Activated naive CD8-positive, alpha-beta T cell treated with anti-CD3 and anti-CD28 coated beads for 36 hours (primary cell): ENCODE measurements at regions not wholly inside any gene's neighbourhood (a gene's known extent, or its start where the extent isn't known, plus 50 kb on each side); places are given as distances from the start of the nearest gene placed in this dataset.

Experiments used
- DNase-seq: peaks from one replicate; pipeline ENCODE4 v3.0.0; 2021
- H3K27ac Mint-ChIP-seq: one replicate; pipeline ENCODE4 v1.8.0; 2022; ENCODE audit warnings: mild to moderate bottlenecking, moderate library complexity, mixed read lengths
- H3K27me3 Mint-ChIP-seq: one replicate; pipeline ENCODE4 v1.8.0; 2022; ENCODE audit warnings: mild to moderate bottlenecking, mixed read lengths
- H3K36me3 Mint-ChIP-seq: one replicate; pipeline ENCODE4 v1.8.0; 2021; ENCODE audit warnings: mild to moderate bottlenecking, mixed read lengths
- H3K4me1 Mint-ChIP-seq: one replicate; pipeline ENCODE4 v1.8.0; 2021; ENCODE audit warnings: mixed read lengths
- H3K4me3 Mint-ChIP-seq: one replicate; pipeline ENCODE4 v1.8.0; 2022; ENCODE audit warnings: mild to moderate bottlenecking, moderate library complexity, mixed read lengths
- H3K9me3 Mint-ChIP-seq: one replicate; pipeline ENCODE4 v1.8.0; 2022; ENCODE audit warnings: mixed read lengths

DNA sequence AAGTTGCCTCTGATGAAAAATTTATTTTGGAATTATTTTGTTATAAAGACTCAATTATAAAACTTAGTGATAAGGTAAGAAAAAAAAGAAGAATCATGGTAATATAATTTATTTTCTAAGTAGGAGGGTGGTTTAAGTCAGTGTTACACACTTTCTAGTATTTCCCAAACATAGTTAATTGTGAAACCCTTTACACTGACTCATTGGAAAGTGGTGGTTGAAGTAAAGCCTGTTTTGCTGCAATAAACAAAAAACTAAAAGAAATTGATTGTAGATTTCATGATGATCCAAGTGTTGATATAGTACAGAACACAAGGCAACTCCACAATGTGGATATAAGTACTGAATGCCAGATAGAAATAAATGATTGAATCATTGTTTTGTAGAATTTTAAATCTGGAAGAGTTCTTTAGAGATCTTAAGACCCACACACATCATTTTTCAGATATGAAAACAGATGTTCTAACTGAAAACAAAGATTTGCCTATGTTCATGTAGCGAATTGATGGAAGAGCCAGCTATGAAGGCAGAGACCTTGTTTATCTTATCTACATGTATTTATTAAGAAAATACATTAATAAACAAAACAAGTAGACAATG is 539.8 kb downstream of the PRELID2 start:
- DNase-seq = no peak
- Mint-ChIP-seq H3K9me3 (peaks cover 3% of the 10 kb centered on the region), H3K27ac (no peak overlapping the region), H3K36me3 (no peaks in the 10 kb centered on the region), H3K4me1 (no peaks in the 10 kb centered on the region), H3K4me3 (no peak overlapping the region), H3K27me3 (no peaks in the 10 kb centered on the region)

DNA sequence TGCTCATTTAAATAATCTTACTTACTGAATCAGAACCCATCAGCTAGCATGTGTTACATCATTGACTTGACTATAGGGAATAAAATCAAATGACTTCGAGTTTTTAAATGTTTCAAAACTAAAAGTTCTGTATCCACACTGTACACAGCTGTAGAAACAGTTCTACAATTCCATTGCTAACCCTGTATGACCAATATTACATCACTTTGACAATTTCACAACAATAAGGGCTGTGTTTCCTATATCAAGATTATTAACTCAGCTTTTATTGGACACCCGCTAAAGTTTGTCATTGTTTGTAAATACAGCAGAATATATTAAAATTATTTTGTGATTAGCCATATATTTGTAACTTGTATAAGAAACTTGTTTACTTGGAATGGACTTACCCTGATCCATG is 540.8 kb downstream of the PRELID2 start:
- Mint-ChIP-seq H3K27ac (no peak overlapping the region), H3K9me3 (peaks cover 1% of the 10 kb centered on the region), H3K4me3 (no peak overlapping the region), H3K27me3 (no peaks in the 10 kb centered on the region), H3K4me1 (no peaks in the 10 kb centered on the region), H3K36me3 (no peaks in the 10 kb centered on the region)
- DNase-seq = no peak

DNA sequence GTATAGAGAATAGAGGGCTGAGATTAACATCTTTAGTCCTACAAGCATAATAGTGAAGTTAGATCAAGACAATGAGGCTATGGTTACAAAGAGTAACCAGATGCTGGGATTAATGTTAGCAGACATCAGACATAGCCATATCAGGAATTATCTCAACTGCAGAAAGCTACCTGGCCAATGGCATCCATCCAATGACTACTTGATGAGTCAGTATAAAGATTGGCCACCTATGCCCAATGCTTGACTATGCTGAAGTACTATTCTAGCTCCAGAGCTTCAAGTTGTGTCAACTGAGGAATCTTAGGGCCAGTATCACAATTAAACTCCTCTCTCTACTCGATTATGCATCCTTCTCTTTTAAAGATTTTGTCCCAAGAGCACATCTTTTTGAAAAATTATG is 541.4 kb downstream of the PRELID2 start:
- H3K27me3 Mint-ChIP-seq = no peaks in the 10 kb centered on the region
- no peak overlapping the region for H3K4me3 Mint-ChIP-seq
- H3K27ac Mint-ChIP-seq = no peak overlapping the region

DNA sequence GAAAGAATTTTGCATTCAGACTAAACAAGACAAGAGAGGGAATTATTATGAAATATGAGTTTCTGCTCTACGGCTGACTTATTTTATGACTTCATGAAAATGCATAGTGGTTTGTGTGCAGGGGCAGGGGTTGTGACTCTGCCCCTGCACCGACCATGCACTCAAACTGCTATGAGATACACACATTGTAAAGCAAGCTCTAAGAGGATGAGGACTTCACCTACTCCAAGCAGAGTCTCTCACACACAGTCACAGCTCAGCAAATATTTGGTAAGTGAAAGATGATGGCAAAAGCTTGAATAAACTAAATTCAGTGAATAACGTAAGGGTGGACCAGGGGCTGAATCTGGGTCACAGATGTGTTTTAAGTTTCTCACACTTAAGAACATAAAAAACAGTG is 542.9 kb downstream of the PRELID2 start:
- no peak overlapping the region for H3K4me3 Mint-ChIP-seq
- H3K27ac Mint-ChIP-seq = no peak overlapping the region
- H3K4me1 Mint-ChIP-seq = no peaks in the 10 kb centered on the region
- H3K9me3 Mint-ChIP-seq = no peaks in the 10 kb centered on the region
- H3K27me3 Mint-ChIP-seq = no peaks in the 10 kb centered on the region
- DNase-seq = no peak
- H3K36me3 Mint-ChIP-seq = no peaks in the 10 kb centered on the region

More for the DNA sequence above, 541.4 kb downstream of the PRELID2 start:
- Mint-ChIP-seq H3K4me1 (no peaks in the 10 kb centered on the region), H3K9me3 (no peaks in the 10 kb centered on the region), H3K36me3 (no peaks in the 10 kb centered on the region)
- DNase-seq = no peak

DNA sequence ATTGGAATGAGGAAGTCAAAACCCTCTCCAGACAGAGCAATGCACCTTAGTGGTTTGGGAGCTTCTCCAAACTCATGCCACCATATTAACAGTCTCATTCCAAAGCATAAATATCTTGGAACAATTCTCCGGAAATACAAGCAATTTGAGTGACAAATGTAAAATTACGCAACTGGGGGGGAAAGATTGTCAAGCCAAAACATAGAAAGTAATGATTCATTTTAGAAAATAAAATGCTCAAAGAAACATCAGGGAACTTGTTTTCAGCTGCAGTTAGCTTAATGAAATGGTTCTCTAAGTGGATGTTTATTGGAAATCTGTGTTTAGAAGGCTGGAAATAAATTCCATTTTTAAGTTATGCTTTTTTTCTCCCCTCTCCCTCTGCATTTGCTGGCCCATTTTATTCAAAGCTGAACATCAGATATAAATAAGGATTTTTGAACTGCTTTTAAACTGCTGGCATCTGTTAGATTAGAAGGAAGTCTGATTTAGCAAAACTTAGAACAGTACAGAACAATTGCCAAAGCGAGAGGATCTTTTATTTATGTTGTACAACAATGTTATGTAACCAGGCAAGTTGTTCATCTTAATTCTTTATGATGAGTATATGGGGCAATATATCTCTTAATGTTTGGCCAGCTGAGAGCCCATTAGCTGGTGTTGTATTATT is 551.9 kb downstream of the PRELID2 start:
- Mint-ChIP-seq H3K4me3 (no peak overlapping the region), H3K36me3 (no peaks in the 10 kb centered on the region)

DNA sequence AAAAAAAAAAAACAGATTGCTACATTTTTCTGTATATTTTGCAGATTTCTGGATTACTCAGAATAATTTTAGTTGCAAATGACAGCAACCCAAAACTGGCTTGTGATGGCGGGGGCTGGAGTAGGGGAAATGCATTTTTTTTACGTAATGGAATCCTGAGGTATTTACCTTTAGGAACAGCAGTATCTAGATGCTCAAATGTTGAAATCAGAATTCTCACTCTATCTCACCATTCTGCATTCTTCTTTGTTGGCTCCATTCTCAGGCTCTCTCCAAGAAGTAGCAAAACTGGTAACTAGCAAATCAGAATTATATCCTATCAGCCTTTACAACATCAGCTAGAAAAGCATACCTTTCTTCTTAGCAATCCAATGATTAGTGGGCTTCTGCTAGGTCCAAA is 554.3 kb downstream of the PRELID2 start:
- no peak overlapping the region for H3K4me3 Mint-ChIP-seq
- no peaks in the 10 kb centered on the region for H3K36me3 Mint-ChIP-seq
- no peak overlapping the region for H3K27ac Mint-ChIP-seq
- no peaks in the 10 kb centered on the region for H3K4me1 Mint-ChIP-seq
- peaks cover 1% of the 10 kb centered on the region for H3K9me3 Mint-ChIP-seq
- H3K27me3 Mint-ChIP-seq = no peaks in the 10 kb centered on the region
- DNase-seq = no peak

More for the DNA sequence above, 551.9 kb downstream of the PRELID2 start:
- Mint-ChIP-seq H3K27me3 (no peaks in the 10 kb centered on the region), H3K4me1 (no peaks in the 10 kb centered on the region), H3K27ac (no peak overlapping the region), H3K9me3 (peaks cover 1% of the 10 kb centered on the region)
- no peak for DNase-seq

DNA sequence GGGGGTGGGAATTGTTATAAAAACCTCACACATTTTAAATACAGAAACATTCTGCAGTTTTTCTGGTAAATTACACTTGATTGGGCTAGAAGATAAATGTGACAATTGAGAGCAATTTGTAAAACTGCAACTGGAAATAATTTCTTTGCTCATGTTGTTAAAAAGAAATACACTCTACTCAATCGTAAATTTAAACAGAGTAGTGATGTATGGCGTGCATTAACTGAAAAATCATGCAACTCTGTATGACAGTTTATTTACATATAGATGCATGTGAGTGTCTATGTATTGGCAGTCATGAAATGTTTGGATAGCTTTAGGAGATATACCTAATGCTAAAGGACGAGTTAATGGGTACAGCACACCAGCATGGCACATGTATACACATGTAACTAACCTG is 554.9 kb downstream of the PRELID2 start:
- H3K4me1 Mint-ChIP-seq = no peaks in the 10 kb centered on the region
- no peak overlapping the region for H3K27ac Mint-ChIP-seq
- no peak for DNase-seq
- no peaks in the 10 kb centered on the region for H3K27me3 Mint-ChIP-seq
- H3K4me3 Mint-ChIP-seq = no peak overlapping the region
- peaks cover 1% of the 10 kb centered on the region for H3K9me3 Mint-ChIP-seq
- H3K36me3 Mint-ChIP-seq = no peaks in the 10 kb centered on the region

DNA sequence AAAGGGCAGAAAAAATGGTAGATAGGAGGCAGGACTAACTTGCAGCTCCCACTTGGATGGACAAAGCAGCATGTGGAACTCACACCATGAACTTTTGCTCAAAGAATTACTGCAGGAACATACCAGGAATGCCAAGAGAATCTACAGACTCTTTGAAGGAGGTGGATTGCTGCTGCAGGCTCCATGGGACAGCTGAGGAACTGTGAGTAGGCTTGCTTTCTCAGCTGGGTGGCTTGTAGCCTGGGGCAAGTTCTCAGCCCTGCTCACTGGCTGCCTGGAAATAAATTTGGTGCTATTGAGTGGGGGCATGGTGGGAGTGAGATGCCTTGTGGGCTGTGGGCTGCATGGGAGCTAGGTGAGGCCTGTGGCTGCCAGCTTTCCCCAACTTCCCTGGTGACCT is 574.5 kb downstream of the PRELID2 start:
- no peaks in the 10 kb centered on the region for H3K27me3 Mint-ChIP-seq
- DNase-seq = no peak
- H3K27ac Mint-ChIP-seq = no peak overlapping the region

DNA sequence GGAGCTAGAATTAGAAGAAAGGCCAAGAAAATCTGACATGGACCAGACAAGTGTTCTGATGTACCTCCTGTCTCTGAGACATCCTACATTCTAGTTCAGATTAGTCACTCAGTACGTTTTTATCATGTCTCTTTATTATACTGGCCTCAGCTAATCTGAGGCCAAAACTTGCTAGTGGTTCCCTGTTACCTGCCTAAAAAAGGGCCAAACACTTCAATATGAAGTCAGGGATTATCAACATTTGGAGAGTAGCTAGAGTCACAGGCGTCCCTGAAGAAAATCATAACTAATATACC is 587.4 kb downstream of the PRELID2 start:
- no peaks in the 10 kb centered on the region for H3K27me3 Mint-ChIP-seq
- H3K4me1 Mint-ChIP-seq = no peaks in the 10 kb centered on the region
- no peaks in the 10 kb centered on the region for H3K36me3 Mint-ChIP-seq
- no peak overlapping the region for H3K27ac Mint-ChIP-seq
- no peaks in the 10 kb centered on the region for H3K9me3 Mint-ChIP-seq
- H3K4me3 Mint-ChIP-seq = no peak overlapping the region
- DNase-seq = no peak

More for the DNA sequence above, 574.5 kb downstream of the PRELID2 start:
- peaks cover 4% of the 10 kb centered on the region for H3K9me3 Mint-ChIP-seq
- no peak overlapping the region for H3K4me3 Mint-ChIP-seq
- no peaks in the 10 kb centered on the region for H3K36me3 Mint-ChIP-seq
- no peaks in the 10 kb centered on the region for H3K4me1 Mint-ChIP-seq

DNA sequence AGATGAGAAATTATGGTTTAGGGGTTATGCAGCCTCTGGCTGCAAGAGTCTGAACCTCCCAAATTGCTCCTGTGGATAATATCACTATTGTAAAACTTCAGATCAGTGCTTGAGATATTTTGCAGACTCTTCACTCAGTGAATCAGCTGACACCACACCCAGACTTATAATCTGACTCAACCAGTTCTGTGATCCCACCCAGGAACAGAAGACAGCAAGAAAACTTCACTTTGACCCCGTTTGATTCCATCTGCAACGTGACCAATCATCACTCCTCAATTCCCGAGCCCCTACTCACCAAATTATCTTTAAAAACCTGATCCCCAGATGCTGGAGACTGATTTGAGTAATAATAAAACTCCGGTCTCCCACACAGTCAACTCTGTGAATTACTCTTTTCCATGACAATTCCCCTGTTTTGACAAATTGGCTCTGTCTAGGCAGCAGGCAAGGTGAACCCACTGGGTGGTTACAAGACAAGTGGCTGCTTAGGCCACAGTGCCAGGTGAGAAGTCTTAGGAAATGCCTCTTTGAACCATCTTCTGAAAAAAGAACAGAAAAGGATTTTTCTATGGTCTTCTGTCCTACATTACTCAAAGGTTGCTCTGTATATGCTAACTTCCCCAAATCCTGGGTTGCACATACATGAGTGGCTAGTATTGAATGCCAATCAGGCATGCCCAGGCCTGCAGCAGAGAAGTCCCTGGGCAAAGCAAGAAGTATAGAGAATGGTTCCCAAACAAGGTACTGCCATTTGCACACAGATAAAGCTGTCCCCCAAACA is 588.0 kb downstream of the PRELID2 start:
- Mint-ChIP-seq H3K36me3 (no peaks in the 10 kb centered on the region), H3K9me3 (no peaks in the 10 kb centered on the region), H3K27ac (no peak overlapping the region), H3K27me3 (no peaks in the 10 kb centered on the region), H3K4me3 (no peak overlapping the region), H3K4me1 (no peaks in the 10 kb centered on the region)
- no peak for DNase-seq

DNA sequence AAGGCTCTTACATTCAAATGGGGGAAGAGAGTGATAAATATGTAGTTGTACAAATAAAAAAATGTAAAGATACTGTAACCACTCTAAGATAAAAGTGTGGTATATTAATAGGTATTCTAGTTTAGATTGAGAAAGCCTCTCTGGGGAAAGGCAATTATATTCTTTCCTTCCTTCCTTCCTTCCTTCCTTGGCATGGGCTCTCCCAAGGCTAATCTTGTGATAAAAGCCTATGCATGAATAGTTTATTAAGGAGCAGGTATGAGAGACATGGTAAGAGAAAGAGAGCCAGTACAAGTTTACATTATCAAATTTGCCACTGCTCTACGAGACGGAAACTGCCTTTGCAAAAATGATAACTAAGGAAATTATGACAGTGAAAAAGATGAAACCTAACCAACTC is 588.8 kb downstream of the PRELID2 start:
- Mint-ChIP-seq H3K36me3 (no peaks in the 10 kb centered on the region), H3K4me3 (no peak overlapping the region), H3K27ac (no peak overlapping the region), H3K9me3 (no peaks in the 10 kb centered on the region), H3K27me3 (no peaks in the 10 kb centered on the region), H3K4me1 (no peaks in the 10 kb centered on the region)
- no peak for DNase-seq

DNA sequence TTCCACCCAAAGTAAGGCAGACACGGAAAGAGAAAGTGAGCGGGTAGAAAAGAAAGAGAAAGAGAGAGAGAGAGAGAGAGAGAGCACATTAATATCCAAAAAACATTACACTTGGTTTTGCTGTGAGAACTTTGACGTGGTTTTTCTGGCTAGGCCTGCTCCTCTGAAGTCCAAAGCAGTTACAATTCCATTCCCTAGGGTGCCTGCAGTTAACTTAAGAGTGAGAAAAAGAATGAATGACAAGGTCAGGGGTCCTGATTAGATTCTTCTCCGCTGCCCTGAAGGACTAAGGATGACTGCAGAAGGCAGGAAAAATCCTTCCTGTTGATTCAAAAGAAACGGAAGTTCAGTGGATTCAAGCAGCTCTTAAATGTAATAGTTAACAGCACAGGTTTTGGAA is 589.8 kb downstream of the PRELID2 start:
- DNase-seq = no peak
- no peaks in the 10 kb centered on the region for H3K27me3 Mint-ChIP-seq
- H3K4me3 Mint-ChIP-seq = no peak overlapping the region
- no peaks in the 10 kb centered on the region for H3K9me3 Mint-ChIP-seq
- no peak overlapping the region for H3K27ac Mint-ChIP-seq
- no peaks in the 10 kb centered on the region for H3K36me3 Mint-ChIP-seq
- no peaks in the 10 kb centered on the region for H3K4me1 Mint-ChIP-seq

DNA sequence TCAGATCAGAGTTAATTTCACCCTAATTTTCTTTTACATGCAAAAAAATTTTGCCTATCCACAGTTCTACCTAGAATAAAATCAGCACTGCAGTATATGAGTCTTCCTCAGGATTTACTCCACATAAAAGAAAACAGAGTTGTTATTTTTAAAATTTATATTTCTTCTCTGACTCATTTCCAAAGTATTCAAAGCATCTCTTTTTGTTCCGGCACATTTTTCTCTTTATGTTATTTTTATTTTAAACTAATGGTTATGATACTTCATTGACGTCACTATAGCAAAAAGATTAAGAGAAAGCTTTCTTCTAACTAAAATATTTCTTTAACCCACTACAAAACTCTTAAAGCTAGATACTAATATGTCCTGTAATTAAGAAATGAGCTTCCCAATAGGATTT is 590.4 kb downstream of the PRELID2 start:
- Mint-ChIP-seq H3K27ac (no peak overlapping the region), H3K27me3 (no peaks in the 10 kb centered on the region), H3K36me3 (no peaks in the 10 kb centered on the region), H3K9me3 (no peaks in the 10 kb centered on the region), H3K4me1 (no peaks in the 10 kb centered on the region), H3K4me3 (no peak overlapping the region)
- DNase-seq = no peak

DNA sequence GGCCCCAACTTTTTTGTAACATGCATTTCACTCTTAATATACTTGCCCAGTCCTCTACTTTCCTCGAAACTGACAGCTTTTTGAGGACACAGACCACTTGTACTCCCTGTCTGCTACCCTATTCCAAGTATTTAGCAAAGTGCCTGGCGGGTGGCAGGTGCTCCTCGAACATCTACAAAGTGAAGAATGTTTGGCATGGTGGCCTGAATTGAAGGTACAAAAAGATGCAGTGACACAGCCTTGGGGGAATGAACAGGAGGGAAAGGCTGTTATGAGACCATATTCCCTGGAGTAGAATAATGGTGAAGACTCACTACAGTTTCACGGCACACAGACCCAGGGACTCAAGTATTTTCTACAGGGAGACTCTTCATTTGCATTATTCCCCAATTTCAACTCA is 590.9 kb downstream of the PRELID2 start:
- Mint-ChIP-seq H3K27me3 (no peaks in the 10 kb centered on the region), H3K4me1 (no peaks in the 10 kb centered on the region), H3K27ac (no peak overlapping the region), H3K36me3 (no peaks in the 10 kb centered on the region), H3K9me3 (no peaks in the 10 kb centered on the region), H3K4me3 (no peak overlapping the region)
- DNase-seq = no peak

DNA sequence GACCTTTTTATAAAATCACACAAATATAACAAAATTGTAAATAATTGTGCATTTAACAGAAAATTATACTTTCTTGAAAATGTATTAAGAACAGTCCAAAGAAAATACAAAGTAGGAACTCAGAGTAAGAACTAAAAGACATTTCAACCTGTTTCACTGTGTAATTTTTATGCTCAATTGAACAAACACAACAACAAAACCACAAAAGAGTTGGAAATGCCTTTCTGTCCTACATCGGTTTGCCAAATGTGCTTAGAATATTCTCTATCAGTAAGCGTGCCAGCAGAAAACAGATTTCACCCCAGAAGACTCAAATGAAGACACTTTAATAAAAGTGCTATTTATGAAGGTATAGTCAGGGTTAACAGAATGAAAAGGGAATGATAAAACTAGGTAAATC is 592.1 kb downstream of the PRELID2 start:
- H3K4me1 Mint-ChIP-seq = no peaks in the 10 kb centered on the region
- no peak overlapping the region for H3K27ac Mint-ChIP-seq
- H3K36me3 Mint-ChIP-seq = no peaks in the 10 kb centered on the region

DNA sequence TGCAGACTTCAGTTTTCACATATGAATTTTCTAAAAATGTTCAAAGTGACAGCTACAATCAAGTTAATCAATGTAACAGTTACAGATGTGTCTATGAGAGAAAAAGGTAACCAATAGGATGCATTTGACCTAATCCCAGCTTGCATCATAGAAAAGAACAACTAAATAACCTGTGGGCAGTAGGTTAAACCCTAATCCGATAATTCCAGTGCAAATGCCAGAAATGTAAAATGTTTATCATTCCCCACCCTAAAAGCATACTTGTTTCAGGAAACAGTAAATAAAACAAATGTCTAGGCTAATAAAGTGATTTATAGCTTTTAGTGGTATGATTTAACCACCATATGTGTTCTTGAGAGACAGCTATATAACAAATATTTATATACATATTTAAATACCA is 592.6 kb downstream of the PRELID2 start:
- H3K27ac Mint-ChIP-seq = no peak overlapping the region
- H3K4me1 Mint-ChIP-seq = no peaks in the 10 kb centered on the region
- no peaks in the 10 kb centered on the region for H3K27me3 Mint-ChIP-seq
- H3K36me3 Mint-ChIP-seq = no peaks in the 10 kb centered on the region
- no peaks in the 10 kb centered on the region for H3K9me3 Mint-ChIP-seq
- no peak for DNase-seq
- no peak overlapping the region for H3K4me3 Mint-ChIP-seq

More for the DNA sequence above, 592.1 kb downstream of the PRELID2 start:
- Mint-ChIP-seq H3K27me3 (no peaks in the 10 kb centered on the region), H3K4me3 (no peak overlapping the region), H3K9me3 (no peaks in the 10 kb centered on the region)
- no peak for DNase-seq
